ENCODE measurements at regions not wholly inside any gene's neighbourhood (a gene's known extent, or its start where the extent isn't known, plus 50 kb on each side); places are given as distances from the start of the nearest gene placed in this dataset.

DNA sequence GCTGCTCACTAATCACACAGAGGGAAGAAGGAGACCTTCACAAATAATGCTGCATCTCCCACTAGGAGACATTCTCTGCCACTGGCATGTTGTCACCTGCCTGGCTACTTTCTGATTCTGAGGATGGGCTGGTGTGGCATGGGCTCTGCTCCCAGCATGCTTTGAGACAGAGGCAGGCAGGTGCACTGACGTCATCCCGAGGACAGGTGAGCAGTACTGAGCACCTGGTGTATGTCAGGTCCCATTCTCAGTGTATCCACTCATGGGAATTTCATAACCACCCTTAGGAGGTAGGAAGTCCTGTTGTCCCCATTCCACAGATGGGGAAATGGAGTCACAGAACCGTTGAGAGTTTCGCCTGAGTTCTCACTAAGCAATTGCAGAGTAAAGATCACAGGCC is 597.9 kb downstream of the VRK1 start:
- no peak for DNase-seq (ENCODE audit: low spot score)

DNA sequence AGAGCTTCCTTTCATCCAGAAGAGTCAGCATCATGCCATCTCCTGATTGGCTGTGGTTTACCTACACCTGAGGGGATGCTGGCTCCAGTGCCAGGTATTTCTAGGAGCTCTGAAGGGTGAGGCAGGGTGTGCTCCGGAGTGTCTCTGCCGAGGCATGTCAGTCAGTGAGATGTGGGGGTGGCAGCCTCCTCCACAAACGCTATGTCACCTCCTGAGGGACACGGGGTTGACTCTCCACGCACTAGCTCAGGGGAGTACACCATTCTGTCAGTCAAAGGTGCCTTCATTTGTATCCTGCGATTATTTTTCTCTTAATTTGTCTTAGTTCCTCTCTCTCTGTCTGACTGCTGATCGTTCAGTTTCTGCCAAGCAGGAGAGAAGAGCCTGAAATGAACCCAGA is 604.5 kb downstream of the VRK1 start:
- no peak for DNase-seq (ENCODE audit: low spot score)

DNA sequence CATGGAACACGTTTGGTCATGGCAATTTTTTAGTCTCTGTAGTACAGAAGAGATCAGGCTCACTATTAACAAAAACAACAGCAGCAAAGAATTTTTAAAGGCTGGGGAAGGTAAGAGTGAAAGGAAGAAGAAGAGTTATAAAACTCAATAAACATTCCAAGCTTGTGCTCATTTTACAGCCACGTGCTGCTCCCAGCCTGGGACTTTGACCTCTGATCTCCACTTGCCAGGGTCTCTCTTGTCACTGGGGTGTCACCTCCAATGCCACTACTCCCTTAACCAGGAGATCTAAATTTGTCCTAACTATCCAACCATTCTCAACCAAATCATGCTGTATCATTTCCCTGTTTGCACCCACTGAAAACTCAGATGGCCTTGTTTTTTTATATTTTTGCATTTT is 605.1 kb downstream of the VRK1 start:
- no peak for DNase-seq (ENCODE audit: low spot score)

DNA sequence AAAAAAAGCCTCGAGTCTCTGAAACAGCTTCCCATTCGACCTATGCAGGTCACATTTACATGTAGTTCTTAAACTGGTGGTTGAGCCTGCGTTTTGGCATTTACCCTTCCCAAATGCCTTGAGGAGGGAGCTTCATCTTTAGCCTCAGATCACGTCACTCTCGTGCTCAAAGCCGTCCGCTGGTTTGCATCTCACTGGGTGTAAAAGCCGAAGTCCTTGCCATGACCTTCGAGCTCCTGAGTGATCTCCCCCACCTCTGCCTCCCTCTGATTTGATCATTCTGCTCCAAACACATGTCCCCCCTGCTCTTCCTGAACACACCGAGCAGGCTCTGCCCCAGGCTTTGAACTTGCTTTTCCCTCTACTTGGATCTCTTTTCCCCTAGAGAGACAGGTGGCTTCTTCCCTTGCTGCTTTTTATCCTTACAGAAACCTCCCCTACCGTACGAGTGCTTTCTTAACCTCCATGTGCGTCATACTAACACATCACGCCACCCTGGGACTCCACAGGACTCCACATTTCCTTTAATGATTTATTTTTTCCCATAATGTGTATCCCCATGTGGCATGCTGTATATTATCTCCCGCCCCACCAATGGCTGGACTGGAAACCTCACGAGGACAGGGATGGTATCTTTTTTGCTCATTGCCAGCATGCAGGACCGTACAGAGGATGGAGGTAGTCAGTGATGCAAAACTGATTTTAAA is 610.7 kb downstream of the VRK1 start:
- no peak for DNase-seq (ENCODE audit: low spot score)

DNA sequence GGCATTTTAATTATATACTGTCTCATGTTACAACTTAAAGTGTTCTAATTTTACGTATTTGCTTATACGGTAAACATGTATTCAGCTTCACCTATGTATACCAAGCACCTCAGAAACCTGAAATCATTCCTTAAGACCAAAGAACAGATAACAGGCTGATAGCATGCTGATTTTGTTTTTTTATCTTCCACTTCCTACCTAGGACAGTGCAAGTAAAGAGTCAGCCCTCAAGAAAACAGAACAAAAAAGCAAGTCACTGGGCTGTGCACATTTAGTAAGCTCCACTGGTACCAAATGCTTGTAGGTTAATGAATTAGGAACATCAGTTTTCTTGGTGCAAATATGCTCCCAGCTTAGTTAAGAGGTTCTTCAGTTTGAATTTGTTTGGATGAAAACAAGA is 611.3 kb downstream of the VRK1 start:
- DNase-seq (ENCODE audit: low spot score): no peak

DNA sequence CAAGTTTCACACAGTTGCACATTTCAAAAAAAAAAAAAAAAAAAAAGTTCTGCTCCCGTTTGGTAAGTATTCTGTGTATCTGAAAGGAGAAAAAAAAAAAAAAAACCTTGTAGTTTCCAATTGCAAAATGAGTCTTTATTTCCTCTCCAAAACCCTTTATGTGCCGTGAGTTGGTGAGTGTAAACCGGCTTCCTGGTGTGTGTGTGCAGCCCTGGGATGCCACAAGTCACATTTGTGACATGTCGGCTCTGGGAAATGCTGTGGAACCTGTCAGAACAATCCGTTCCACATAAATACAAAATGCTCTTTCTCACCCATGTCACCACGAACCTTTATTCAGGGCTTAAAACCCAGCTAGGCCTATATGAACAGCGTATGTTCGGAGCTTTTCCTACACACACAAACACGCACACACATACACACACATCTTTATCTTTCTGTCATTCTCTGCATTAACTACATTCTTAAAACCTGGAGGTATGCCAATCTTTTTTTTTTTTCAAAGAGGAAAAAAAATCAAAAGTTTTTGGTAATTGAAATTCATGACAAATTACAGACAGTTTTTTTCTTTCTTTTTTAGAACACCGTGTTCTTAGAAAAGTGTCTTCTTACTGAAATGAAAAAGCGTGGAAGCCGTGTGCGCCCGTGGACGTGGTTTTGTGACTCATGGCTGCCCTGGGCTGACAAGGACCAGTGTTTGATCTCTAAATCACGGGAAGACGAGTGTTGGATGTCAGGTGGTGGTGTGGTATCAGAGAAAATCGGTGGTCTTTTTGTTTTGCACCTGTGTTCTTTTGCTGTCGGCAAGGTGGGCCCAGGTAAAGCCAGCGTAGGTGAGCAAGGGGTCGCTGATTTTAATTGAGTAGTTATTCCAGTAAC is 612.0 kb downstream of the VRK1 start:
- no peak for DNase-seq (ENCODE audit: low spot score)

DNA sequence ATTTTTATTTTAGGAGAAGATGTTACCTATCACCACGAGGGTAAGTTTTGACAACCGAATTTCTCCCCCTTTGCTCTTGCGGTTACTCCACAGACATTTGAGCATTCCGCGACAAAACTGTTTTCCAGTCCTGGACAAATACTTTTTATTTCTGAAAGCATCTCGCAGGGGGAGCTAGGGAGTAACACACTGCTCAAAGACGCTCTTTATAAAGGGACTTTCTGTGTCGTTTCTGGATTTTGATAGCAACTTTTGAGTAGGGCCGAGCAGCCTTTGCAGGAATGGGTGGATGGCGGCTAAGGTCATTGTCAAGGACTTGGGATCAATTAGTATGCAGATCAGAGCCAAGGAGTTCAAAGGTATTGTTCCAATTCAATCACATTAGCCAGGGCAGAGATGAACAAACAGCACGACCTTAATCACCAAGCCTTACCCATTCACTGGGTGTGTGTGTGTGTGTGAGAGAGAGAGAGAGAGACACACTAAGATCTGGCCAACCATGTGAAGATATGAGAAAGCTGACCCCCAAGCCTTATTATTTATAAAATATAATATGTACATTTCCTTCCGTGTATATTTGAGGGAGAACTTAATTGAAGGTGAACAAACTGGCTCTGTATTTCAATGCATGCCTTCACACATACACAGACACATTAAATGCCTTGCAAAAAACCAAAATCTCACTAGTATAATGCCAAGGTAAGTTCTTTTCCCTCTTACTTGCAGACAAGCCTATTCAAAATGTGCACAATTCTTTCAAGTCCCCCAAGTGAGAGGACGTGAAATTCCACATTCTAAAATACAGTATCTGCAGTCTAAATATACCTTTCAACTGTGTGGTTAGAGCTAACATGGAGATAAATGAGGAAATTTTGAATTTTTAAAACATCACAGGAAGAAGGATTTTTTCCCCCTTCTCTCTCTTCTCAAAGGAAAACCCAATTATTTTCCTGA is 613.8 kb downstream of the VRK1 start:
- no peak for DNase-seq (ENCODE audit: low spot score)

DNA sequence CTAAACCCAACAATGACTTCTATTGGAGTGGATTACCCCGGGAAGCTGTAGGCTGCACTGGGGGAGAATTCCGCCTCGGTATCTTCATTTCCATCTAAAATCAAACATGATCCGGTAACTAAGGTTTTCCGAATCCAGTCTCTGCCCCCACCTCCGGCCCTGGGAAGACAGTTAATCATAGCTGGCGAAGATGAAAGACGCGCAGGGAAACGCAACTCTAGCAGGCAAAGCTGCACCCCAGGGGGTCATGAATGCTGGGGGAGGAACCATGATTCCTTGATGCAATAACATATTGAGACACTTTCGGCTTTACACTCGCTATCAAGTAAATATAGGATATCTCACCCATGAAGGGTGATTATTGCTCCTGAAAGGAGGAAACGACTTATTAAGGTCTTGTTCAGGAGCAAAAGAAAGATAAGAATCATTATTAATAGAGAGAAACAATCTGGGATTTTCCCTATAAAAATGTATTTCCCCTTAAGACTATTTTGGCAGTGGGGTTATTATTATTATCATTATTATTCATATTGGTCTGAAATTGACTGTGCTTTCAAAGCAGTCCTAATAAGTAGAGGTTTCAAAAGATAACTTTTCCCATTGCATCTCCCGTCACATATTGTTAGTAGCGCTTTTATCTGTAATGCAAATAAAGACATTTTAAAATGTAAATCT is 614.9 kb downstream of the VRK1 start:
- DNase-seq (ENCODE audit: low spot score): no peak

DNA sequence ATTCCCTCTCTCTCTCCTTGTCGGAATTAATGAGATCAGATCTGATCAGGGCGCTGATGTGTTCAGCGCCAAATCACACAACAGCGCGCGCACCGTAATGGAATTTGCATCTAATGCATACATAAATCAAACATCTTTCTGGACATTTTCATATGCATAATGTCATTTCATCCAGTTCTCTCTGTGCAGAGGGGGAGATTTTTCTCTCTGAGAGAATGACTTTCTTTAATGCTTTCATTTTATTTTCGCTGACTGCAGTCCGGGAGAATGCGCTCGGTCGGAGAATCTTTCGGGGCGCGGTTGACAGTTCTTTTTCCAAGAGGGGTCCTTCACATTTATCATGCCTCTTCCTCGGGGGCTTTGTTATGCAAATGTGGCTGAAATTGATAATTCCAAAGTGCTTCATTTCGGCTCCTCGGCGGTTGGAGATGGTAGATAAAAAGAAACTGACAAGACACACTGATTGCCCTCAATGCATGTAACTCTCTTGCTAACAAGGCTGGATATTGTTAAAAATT is 615.9 kb downstream of the VRK1 start:
- no peak for DNase-seq (ENCODE audit: low spot score)

DNA sequence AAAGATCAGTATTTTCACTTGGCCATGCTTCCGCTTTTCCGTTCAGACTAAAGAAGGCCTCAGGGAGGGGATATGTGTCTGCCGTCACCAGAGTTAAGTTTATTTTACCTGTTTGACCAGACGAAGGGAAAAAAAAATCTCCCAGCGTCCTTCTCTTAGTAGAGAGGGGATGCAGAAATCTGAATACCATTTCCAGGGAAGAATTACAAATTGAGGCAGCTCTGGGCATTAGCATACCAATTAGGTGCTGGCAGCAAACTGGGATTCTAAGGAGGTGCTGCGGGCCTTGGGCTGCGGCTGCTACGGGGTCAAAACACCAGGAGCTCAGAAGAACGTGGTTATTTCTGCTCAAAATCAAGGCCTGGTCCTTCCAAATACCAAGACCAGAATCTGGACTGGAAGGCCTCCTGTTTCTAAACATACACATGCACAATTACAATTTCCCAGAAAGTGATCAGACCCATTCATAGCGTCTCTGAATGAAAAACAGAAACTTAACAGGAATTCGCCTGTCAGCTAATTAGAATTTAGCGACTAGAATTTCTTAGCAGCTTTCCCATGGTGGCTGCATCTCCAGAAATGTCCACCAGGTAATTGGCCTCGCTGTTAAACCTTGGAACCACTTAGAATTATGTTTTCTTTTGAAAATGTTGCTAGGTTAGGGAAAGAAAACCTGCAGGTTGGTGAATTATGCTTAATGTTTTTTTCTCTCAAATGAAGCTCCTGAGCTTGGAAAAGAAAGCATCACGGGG is 617.0 kb downstream of the VRK1 start:
- no peak for DNase-seq (ENCODE audit: low spot score)

DNA sequence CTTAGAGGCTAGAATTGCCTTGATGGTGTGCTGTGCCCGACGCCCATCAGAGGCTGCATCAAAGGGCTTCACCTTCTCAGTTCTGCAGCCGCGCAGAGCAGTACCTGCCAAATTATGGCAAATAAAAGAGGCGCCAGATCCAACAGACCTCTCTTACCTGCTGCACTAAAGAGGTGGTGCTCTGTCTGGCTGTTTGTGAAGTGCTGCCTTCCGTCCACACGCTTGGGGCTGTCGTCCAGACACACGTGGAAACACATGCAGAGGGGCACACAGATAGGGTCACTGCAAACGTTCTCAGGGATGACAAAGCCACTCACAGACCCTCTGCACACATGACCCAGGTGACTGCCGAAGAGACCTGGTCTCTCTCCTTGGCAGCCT is 617.5 kb downstream of the VRK1 start:
- no peak for DNase-seq (ENCODE audit: low spot score)

DNA sequence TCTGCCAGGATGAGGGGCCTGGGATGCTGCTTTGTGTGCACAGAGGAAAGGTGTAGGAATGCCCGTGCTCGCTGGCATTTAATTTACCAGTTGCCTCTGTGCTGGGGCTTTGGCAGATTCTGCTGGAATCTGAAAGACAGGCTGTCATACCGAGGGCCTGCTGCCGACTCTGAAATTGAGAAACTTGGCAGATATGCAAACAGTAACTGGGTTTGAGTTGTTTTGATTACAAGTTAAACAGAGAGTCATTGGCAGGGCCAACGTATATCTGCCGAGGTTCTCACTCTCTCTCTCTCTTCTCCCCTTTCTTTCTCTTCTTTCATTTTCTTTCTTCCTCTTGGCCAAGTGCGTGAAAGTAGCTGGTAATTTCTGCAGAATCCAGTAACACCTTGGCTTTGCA is 618.7 kb downstream of the VRK1 start:
- no peak for DNase-seq (ENCODE audit: low spot score)

DNA sequence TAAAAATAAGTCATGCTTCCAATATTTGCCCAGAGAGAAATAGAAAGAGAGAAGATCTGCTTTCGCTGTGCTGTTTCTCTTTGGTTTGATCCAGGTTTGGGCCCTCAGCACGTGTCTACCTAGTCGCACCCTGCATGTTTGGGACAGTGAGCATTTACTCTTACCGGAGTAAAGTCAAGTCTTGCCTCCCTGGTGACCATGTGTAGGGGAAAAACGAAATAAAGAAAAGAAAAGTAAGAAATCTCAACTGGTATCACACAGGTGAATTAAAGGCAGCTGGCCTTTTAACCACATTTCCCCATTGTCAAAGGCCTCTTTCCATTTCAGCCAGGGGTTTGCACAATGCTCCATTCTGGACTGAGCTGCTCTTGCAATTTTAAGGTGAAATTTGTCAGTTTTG is 619.4 kb downstream of the VRK1 start:
- no peak for DNase-seq (ENCODE audit: low spot score)

DNA sequence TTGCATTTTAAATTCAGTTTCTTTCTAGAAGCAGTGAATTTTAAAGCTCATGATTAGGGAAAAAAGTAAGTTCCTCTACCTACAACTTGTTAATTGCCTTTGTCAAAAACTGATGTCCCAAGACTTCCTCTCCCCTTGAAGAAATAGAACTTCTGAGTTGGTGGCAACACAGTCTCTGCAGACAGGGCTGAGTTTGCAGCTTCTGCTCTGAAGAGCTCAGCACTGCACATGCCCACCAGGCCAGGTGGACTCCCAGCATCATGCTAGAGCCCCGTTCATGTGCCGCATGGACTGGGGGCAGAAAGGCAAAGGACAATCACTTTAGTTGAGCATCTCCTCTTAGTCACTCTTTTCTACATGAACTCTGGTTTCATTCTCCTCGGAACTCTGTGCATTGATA is 620.1 kb downstream of the VRK1 start:
- no peak for DNase-seq (ENCODE audit: low spot score)

DNA sequence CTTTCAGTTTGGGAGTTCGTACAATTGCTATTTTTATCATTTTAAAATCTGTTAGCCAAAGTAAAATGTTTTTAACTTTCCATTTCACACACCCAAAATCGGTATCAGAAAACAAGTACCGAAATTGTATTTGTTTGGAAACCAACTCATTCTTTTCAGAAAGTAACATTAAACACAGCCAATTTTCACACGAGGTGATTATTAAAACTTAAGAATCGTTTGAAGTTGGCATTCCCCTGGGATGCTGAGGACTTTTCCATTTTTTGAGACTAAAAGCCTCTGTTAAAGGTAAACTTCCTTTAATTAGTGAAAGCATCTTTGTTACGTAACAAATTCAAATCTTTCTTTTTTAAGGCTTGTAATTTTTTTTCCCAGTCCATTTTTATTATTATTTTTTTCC is 623.0 kb downstream of the VRK1 start:
- DNase-seq (ENCODE audit: low spot score): no peak

DNA sequence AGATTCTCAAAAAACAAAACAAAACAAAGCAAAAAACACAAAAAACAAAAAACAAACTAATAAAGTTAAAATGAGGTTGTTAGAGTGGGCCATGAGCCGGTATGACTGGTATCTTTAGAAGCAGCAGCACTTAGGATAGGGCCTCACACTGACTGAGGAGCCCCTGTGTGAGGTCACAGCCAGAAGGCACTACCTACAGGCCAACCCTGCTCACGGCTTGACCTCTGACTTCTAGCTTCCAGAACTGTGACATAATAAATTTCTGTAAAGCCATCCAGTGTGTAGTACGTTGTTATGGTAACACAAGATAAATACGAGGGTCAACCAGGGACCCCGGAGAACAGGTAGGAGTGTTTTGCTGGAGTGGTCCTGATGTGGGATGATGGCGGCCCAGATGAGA is 629.6 kb downstream of the VRK1 start:
- DNase-seq (ENCODE audit: low spot score): no peak

DNA sequence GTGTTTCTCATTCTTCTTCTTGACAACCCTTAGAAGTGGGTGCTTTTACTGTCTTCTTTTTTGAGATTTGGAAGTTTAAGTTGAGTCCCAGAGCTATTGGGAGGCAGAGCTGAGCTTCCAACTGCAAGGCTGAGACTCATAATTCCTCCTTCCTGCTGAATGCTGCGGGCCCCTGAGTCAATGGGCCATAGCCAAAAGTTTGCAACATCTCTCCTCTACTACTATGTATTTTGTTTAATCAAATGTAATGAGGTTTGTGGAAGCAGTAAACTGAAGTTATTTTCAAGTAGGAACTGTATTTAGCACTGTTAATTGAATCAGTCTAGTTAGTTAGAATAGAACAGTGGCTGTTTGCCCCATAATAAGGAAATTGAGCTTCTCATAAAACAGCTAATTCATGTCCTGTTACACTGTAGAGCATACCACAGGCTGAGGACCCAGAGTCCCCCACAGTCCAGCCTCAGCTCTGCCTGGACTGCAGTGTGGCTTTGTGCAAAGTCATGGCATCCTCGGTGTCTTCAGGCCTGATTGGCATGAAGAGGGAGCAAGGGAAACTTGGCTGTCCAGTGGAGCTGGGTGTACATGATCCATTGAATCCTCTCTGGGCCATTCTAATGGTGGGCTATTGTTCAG is 631.7 kb downstream of the VRK1 start:
- DNase-seq (ENCODE audit: low spot score): no peak

DNA sequence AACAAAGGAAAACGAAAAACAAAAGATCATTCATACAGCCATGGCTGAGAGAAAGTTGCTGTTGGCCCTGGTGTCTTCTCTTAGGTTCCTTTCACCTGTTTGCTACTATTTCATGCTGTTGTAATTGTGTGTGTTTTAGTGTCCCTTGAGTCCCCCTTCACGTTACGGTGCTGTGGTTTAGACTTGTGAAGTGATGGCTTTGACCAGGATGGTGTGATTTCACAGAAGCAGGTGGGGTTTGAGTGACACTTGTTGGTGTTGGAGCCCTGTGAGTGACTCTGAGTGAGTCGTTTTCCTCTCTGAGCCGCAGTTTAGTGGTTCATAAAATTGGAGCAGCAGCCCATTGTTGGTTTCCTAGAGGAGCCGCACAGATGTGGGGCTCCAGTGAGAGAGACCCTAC is 635.4 kb downstream of the VRK1 start:
- DNase-seq (ENCODE audit: low spot score): no peak

DNA sequence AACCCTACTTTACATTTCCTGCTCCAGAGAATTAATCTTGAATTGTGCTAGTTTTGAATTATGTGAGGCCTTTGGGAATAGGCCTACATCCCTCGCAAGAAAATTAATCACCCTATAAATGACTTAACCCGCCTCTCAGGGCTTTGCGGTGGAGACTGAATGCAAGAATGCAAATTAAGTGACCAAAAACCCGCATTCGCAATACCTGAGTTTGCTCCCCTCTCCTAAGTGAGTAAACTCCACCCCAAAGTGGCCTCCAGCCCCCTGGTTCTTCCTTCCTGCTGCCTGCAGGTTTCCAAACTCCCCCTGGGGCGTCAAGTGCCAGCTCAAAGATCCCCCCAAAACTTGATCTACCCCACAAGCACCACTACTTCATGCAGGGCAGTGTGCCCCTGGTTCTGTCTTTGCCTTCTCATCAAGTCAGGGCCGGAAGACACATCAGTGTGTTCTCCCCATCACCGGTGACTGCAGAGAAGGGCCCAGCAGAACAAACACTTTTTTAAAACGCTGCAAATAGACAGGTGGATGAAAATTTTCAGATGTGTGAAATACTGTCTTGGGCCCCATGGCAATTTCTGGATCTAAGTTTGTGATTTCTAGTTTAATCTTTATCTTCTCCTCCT is 644.7 kb downstream of the VRK1 start:
- no peak for DNase-seq (ENCODE audit: low spot score)

DNA sequence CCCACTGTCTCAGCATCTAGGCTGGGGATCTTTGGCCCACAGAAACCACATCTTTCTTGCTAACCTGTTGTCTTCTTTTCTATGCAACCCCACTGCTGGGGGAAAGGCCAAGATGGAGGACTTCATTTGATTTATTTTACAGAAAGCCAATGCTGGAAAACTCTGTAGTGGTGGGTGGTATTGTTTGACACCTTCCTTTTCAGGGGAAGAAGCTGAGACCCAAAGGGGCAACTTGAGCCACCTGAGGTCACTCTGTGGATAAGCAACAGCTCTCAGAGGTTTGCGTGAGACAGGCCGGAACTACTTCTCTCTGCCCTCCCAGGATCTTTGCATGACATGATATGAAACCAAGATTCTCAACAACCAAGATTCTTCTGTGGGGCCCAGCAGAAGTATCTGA is 645.2 kb downstream of the VRK1 start:
- DNase-seq (ENCODE audit: low spot score): no peak

All from left forelimb (tissue), 1 donor.